Tibial nerve (tissue), 4 donors: ENCODE measurements at regions not wholly inside any gene's neighbourhood (a gene's known extent, or its start where the extent isn't known, plus 50 kb on each side); places are given as distances from the start of the nearest gene placed in this dataset.
A peak's percentile ranks its signal among the peaks of the same experiment; 100 is the strongest.

Source experiments
- DNase-seq, 2 donors: peaks; one replicate each; pipeline ENCODE4 v3.0.0-alpha.2; 2019; ENCODE audit warnings: low spot score in 2 of 2
- H3K27ac ChIP-seq, 4 donors: fragments of 200-600 bp; sonication (generic) in 3 of 4; one replicate each; pipeline ENCODE4 v1.5.1; 2017 to 2019; ENCODE audit warnings: mild to moderate bottlenecking in 1 of 4
- H3K27me3 ChIP-seq, 2 donors: fragments of 200-600 bp; sonication (generic) in 1 of 2; one replicate each; pipeline versions ENCODE4 v1.5.1 to v1.6.0; 2017 to 2019
- H3K36me3 ChIP-seq, 3 donors: fragments of 200-600 bp; sonication (generic); one replicate each; pipeline ENCODE4 v1.5.1; 2018 to 2019
- H3K4me1 ChIP-seq, 4 donors: fragments of 200-600 bp; sonication (generic) in 3 of 4; one replicate each; pipeline ENCODE4 v1.5.1; 2017 to 2019
- H3K4me3 ChIP-seq, 4 donors: fragments of 200-600 bp; sonication (generic) in 3 of 4; one replicate each; pipeline ENCODE4 v1.5.1; 2017 to 2019; ENCODE audit warnings: mild to moderate bottlenecking in 1 of 4, moderate library complexity in 1 of 4
- H3K9me3 ChIP-seq, 4 donors: fragments of 200-600 bp; sonication (generic) in 3 of 4; one replicate each; pipeline ENCODE4 v1.5.1; 2017 to 2019
- EP300 ChIP-seq, 2 donors: sonication (generic); formaldehyde crosslinking; IDR thresholded peaks; one replicate each; pipeline ENCODE4 v1.6.1; 2017; ENCODE audit warnings: antibody characterized with exemption in 2 of 2, mild to moderate bottlenecking in 1 of 2
- POLR2A ChIP-seq, 2 donors: fragments of 450-650 bp; IDR thresholded peaks; one replicate each; pipeline ENCODE4 v1.6.1; 2017; ENCODE audit warnings: antibody characterized with exemption in 2 of 2, mild to moderate bottlenecking in 2 of 2, moderate library complexity in 2 of 2
- WGBS, 2 donors: methylation state at CpG; one replicate each; pipeline ENCODE4 v1.1.5; 2018; 5-methylcytosine and 5-hydroxymethylcytosine counted together
- TF ChIP-seq, protein P1 (sequence below), 5 experiments: fragments of 200-600 bp in 3 of 5; fragments of 450-650 bp in 2 of 5; sonication (generic) in 3 of 5; IDR thresholded peaks; one replicate each; pipeline ENCODE4 v1.5.1; 2016 to 2019; ENCODE audit warnings: antibody characterized with exemption in 5 of 5, mild to moderate bottlenecking in 3 of 5, moderate library complexity in 2 of 5

DNA sequence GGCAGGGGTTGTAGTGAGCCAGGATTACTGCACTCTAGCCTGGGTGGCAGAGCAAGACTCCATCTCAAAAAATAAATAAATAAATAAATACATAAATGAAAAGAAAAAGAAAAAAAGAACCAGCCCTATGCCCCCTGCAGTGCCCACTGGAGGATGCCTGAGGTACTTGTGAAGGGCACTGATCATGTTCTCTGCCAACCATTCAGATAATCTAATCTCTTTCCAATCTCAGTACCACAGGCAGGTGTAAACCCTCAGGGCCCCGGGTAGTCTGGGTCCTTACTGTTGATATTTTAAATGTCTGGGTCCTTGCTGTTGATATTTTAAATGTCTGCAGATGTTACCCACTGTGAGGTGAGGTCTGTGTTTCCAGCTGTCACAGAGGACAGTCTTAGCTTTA lies 321.8 kb upstream of the ADCY2 start:
- DNase-seq = no peak

DNA sequence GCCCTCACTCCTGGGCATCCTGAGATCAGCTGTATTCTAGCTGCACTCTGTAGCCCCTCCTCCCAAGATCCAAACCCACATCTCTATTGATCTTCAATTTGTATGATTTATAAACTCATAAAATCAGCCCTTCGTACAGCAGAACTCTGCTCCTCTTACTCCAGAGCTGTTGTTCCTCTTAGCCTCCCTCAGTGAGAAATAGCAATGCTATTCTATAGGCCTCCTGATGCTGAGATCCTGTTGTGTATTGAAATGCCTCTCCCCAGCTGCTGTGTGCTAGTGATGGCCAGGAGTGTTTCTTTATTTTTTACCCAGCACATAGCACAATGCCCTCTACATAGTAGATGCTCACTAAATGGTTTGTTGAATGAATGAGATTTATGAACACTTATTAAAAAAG lies 320.5 kb upstream of the ADCY2 start:
- WGBS, 2 donors = 75 to 87% methylated on average over 1 of the region's 1 CpG
- Histone ChIP-seq H3K36me3 (no peaks in the 10 kb centered on the region), H3K9me3 (no peaks in the 10 kb centered on the region), H3K27me3 (no peaks in the 10 kb centered on the region), H3K4me3 (no peak overlapping the region), H3K27ac (no peak overlapping the region), H3K4me1 (peaks cover 0 to 3% (median 0%) of the 10 kb centered on the region in 4 donors)
- no peak for DNase-seq
- TF ChIP-seq POLR2A (IDR thresholded peaks at IDR 0.05) (no peak), EP300 (IDR thresholded peaks at IDR 0.05) (no peak)
- TF ChIP-seq, protein P1, sequence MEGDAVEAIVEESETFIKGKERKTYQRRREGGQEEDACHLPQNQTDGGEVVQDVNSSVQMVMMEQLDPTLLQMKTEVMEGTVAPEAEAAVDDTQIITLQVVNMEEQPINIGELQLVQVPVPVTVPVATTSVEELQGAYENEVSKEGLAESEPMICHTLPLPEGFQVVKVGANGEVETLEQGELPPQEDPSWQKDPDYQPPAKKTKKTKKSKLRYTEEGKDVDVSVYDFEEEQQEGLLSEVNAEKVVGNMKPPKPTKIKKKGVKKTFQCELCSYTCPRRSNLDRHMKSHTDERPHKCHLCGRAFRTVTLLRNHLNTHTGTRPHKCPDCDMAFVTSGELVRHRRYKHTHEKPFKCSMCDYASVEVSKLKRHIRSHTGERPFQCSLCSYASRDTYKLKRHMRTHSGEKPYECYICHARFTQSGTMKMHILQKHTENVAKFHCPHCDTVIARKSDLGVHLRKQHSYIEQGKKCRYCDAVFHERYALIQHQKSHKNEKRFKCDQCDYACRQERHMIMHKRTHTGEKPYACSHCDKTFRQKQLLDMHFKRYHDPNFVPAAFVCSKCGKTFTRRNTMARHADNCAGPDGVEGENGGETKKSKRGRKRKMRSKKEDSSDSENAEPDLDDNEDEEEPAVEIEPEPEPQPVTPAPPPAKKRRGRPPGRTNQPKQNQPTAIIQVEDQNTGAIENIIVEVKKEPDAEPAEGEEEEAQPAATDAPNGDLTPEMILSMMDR (IDR thresholded peaks at IDR 0.05) = no peak

More for the DNA sequence above, 321.8 kb upstream of the ADCY2 start:
- TF ChIP-seq EP300 (IDR thresholded peaks at IDR 0.05) (no peak), POLR2A (IDR thresholded peaks at IDR 0.05) (no peak)
- TF ChIP-seq, protein P1 (IDR thresholded peaks at IDR 0.05) = no peak
- no peaks in the 10 kb centered on the region for H3K4me1 ChIP-seq
- H3K36me3 ChIP-seq = no peaks in the 10 kb centered on the region
- no peak overlapping the region for H3K27ac ChIP-seq
- no peak overlapping the region for H3K4me3 ChIP-seq
- WGBS, 2 donors = 58 to 81% methylated on average over 1 of the region's 1 CpG
- no peaks in the 10 kb centered on the region for H3K9me3 ChIP-seq
- no peaks in the 10 kb centered on the region for H3K27me3 ChIP-seq

DNA sequence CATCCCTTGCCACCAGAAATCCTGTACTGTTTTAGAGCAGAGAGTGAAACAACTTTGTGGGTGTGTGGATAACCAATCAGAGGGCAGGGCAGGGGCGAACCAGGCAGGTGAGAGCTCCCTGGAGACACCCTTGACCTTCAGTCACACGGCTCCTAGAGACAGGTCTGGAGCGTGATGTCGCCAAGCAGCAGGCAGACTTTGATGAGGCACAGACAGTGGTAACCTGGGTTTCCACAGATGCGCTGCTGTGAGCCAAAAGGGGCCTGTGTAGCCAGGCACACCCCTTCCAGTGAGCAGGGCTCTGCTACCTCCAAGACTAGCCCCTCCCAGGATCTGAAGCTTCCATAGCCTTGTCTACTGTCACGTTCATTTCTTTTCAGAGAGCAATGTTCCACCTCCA lies 317.8 kb upstream of the ADCY2 start:
- Histone ChIP-seq H3K4me3 (no peak overlapping the region), H3K27me3 (no peaks in the 10 kb centered on the region), H3K4me1 (peaks cover 0 to 4% (median 0%) of the 10 kb centered on the region in 4 donors), H3K9me3 (no peaks in the 10 kb centered on the region), H3K27ac (no peak overlapping the region), H3K36me3 (no peaks in the 10 kb centered on the region)
- TF ChIP-seq EP300 (IDR thresholded peaks at IDR 0.05) (no peak), POLR2A (IDR thresholded peaks at IDR 0.05) (no peak)
- TF ChIP-seq, protein P1 (IDR thresholded peaks at IDR 0.05) = no peak
- no peak for DNase-seq
- 70 to 79% methylated on average over 6 of the region's 6 CpGs for WGBS, 2 donors

DNA sequence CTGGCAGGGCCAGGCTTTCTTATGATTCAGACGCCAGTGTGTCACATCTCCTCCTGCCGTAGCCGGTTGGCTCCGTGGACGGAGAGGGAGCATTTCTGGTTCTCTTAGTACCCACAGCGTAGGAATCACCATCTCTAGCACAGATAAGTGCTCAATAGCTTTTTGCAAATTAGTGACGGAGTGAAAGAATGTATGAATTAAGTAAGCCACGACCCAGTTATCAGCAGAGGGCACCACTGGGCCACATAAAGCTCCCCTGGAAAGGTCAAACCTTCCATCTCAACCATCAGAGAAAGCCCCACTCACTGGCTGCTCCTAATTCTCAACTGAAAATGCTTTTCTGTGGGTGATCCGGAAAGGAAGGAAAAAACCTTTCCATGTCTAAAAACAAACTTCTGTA lies 317.0 kb upstream of the ADCY2 start:
- Histone ChIP-seq H3K4me3 (no peak overlapping the region), H3K27me3 (no peaks in the 10 kb centered on the region), H3K27ac (no peak overlapping the region), H3K36me3 (no peaks in the 10 kb centered on the region), H3K9me3 (no peaks in the 10 kb centered on the region), H3K4me1 (peaks cover 0 to 4% (median 0%) of the 10 kb centered on the region in 4 donors)
- 48 to 49% methylated on average over 9 of the region's 9 CpGs for WGBS, 2 donors
- DNase-seq = peak in 1 of 2 donors; percentile 36
- TF ChIP-seq EP300 (IDR thresholded peaks at IDR 0.05) (no peak), POLR2A (IDR thresholded peaks at IDR 0.05) (no peak)
- TF ChIP-seq, protein P1 (IDR thresholded peaks at IDR 0.05) = peak in 2 of 5 experiments; percentile 6 to 26

DNA sequence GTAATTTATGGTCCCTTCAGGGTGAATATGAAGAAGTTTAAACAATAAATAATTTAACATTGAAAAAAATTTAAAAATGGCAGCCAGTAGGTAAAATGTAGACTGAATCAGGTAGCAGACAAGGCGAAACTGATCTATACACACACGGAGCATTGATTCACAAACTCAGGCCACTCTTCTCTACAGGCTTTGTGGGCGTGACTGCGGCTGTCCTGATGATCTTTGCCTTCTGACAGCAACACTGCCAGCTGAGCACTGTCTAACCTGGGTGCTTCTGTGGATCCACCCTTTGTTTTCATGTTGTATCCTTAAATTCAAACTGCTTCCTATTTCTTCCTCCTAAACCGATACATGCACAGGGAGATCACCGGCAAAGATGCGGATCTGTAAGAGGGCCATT lies 315.4 kb upstream of the ADCY2 start:
- Histone ChIP-seq H3K27ac (no peak overlapping the region), H3K27me3 (no peaks in the 10 kb centered on the region), H3K9me3 (no peaks in the 10 kb centered on the region), H3K4me3 (no peak overlapping the region), H3K36me3 (no peaks in the 10 kb centered on the region), H3K4me1 (peaks cover 0 to 4% (median 0%) of the 10 kb centered on the region in 4 donors)
- WGBS, 2 donors = 86 to 93% methylated on average over 7 of the region's 7 CpGs
- no peak for DNase-seq
- TF ChIP-seq EP300 (IDR thresholded peaks at IDR 0.05) (no peak), POLR2A (IDR thresholded peaks at IDR 0.05) (no peak)
- TF ChIP-seq, protein P1 (IDR thresholded peaks at IDR 0.05) = no peak
